ENCODE measurements at regions not wholly inside any gene's neighbourhood (a gene's known extent, or its start where the extent isn't known, plus 50 kb on each side); places are given as distances from the start of the nearest gene placed in this dataset.
A peak's percentile ranks its signal among the peaks of the same experiment; 100 is the strongest.

- DNase-seq (ENCODE audit: low spot score): no peak
- H2AFZ ChIP-seq (replicated peaks): peak overlapping the region; percentile 48
- no peaks in the 10 kb centered on the region for H3K27me3 ChIP-seq
- Mint-ChIP-seq H3K27ac (no peak overlapping the region), H3K4me3 (peak overlapping the region; percentile 38), H3K36me3 (no peaks in the 10 kb centered on the region), H3K4me1 (peaks cover 14% of the 10 kb centered on the region), H3K27me3 (ENCODE audit: insufficient read depth, low read depth) (peaks cover 2% of the 10 kb centered on the region), H3K9me3 (peaks cover 2% of the 10 kb centered on the region)
- H3K9me3 ChIP-seq (ENCODE audit: low read depth): no peaks in the 10 kb centered on the region
- H3K36me3 ChIP-seq: no peaks in the 10 kb centered on the region
- TF ChIP-seq CTCF (IDR thresholded peaks at IDR 0.05): no peak
- no peak for TF ChIP-seq EZH2phosphoT487 (IDR thresholded peaks at IDR 0.05)
- TF ChIP-seq EZH2 (IDR thresholded peaks at IDR 0.05): no peak
- no peak overlapping the region for H3K9ac ChIP-seq
- H4K20me1 ChIP-seq (ENCODE audit: low read depth): no peaks in the 10 kb centered on the region
- no peaks in the 10 kb centered on the region for H3K79me2 ChIP-seq (ENCODE audit: low read depth)
- no peak overlapping the region for H3K4me2 ChIP-seq
- H3K4me3 ChIP-seq: no peak overlapping the region
- no peak overlapping the region for H3K27ac ChIP-seq
- no peaks in the 10 kb centered on the region for H3F3A ChIP-seq (ENCODE audit: low read depth)
- H3K4me1 ChIP-seq: no peaks in the 10 kb centered on the region
These were observed 286.6 kb downstream of the COG6 start for GRCh38 chr13:39941911-39942551.

- Mint-ChIP-seq H3K4me3 (peak overlapping the region; percentile 38), H3K27me3 (ENCODE audit: insufficient read depth, low read depth) (peaks cover 2% of the 10 kb centered on the region), H3K4me1 (peaks cover 11% of the 10 kb centered on the region), H3K9me3 (peaks cover 2% of the 10 kb centered on the region), H3K27ac (no peak overlapping the region), H3K36me3 (no peaks in the 10 kb centered on the region)
- H3F3A ChIP-seq (ENCODE audit: low read depth): no peaks in the 10 kb centered on the region
- H3K27me3 ChIP-seq: no peaks in the 10 kb centered on the region
- no peaks in the 10 kb centered on the region for H4K20me1 ChIP-seq (ENCODE audit: low read depth)
- H3K9ac ChIP-seq: no peak overlapping the region
- H3K9me3 ChIP-seq (ENCODE audit: low read depth): no peaks in the 10 kb centered on the region
- peak; percentile 88 for DNase-seq (ENCODE audit: low spot score)
- no peak overlapping the region for H3K4me3 ChIP-seq
- no peaks in the 10 kb centered on the region for H3K4me1 ChIP-seq
- H3K79me2 ChIP-seq (ENCODE audit: low read depth): no peaks in the 10 kb centered on the region
- H3K4me2 ChIP-seq: no peak overlapping the region
- no peak overlapping the region for H3K27ac ChIP-seq
- TF ChIP-seq EZH2phosphoT487 (IDR thresholded peaks at IDR 0.05): no peak
- no peak for TF ChIP-seq EZH2 (IDR thresholded peaks at IDR 0.05)
- peak; percentile 98 for TF ChIP-seq CTCF (IDR thresholded peaks at IDR 0.05)
- no peaks in the 10 kb centered on the region for H3K36me3 ChIP-seq
- peak overlapping the region; percentile 48 for H2AFZ ChIP-seq (replicated peaks)
These were observed 287.3 kb downstream of the COG6 start for GRCh38 chr13:39942552-39943273.

GRCh38 chr13:39943711-39944110 lies 288.2 kb downstream of the COG6 start:
- no peak overlapping the region for H3K4me3 Mint-ChIP-seq
- Histone ChIP-seq H3K4me2 (no peak overlapping the region), H3K36me3 (no peaks in the 10 kb centered on the region), H3K4me3 (no peak overlapping the region), H3K79me2 (ENCODE audit: low read depth) (no peaks in the 10 kb centered on the region), H3K4me1 (no peaks in the 10 kb centered on the region), H3F3A (ENCODE audit: low read depth) (no peaks in the 10 kb centered on the region), H3K9me3 (ENCODE audit: low read depth) (no peaks in the 10 kb centered on the region), H2AFZ (replicated peaks) (no peak overlapping the region), H4K20me1 (ENCODE audit: low read depth) (no peaks in the 10 kb centered on the region), H3K9ac (no peak overlapping the region), H3K27ac (no peak overlapping the region), H3K27me3 (no peaks in the 10 kb centered on the region)
- H3K27me3 Mint-ChIP-seq (ENCODE audit: insufficient read depth, low read depth): peaks cover 2% of the 10 kb centered on the region
- no peak overlapping the region for H3K27ac Mint-ChIP-seq
- peaks cover 2% of the 10 kb centered on the region for H3K9me3 Mint-ChIP-seq
- TF ChIP-seq EZH2 (IDR thresholded peaks at IDR 0.05): no peak
- TF ChIP-seq EZH2phosphoT487 (IDR thresholded peaks at IDR 0.05): no peak
- no peak for TF ChIP-seq CTCF (IDR thresholded peaks at IDR 0.05)
- peaks cover 11% of the 10 kb centered on the region for H3K4me1 Mint-ChIP-seq
- no peaks in the 10 kb centered on the region for H3K36me3 Mint-ChIP-seq
- no peak for DNase-seq (ENCODE audit: low spot score)
